Hepatocyte (in vitro differentiated cells): ENCODE measurements at regions not wholly inside any gene's neighbourhood (a gene's known extent, or its start where the extent isn't known, plus 50 kb on each side); places are given as distances from the start of the nearest gene placed in this dataset.

Experiments used
- DNase-seq: peaks from one replicate; pipeline ENCODE4 v3.0.0-alpha.2; 2016; ENCODE audit warnings: low spot score
- H2AFZ ChIP-seq: fragments of 200-600 bp; sonication (generic); 2 replicates; pipeline ENCODE4 v1.6.0; 2016; ENCODE audit warnings: antibody characterized with exemption, mild to moderate bottlenecking
- H3K27ac ChIP-seq: fragments of 200-600 bp; sonication (generic); 2 replicates; pipeline ENCODE4 v1.5.1; 2016; ENCODE audit warnings: mild to moderate bottlenecking
- H3K27me3 ChIP-seq: fragments of 200-600 bp; sonication (generic); 2 replicates; pipeline ENCODE4 v1.6.1; 2016
- H3K36me3 ChIP-seq: fragments of 200-600 bp; sonication (generic); replicated peaks from 2 replicates; pipeline ENCODE4 v1.5.1; 2016; ENCODE audit warnings: low read depth; ENCODE audit not compliant: insufficient read depth
- H3K4me1 ChIP-seq: fragments of 200-600 bp; sonication (generic); 2 replicates; pipeline ENCODE4 v1.5.1; 2016; ENCODE audit warnings: mild to moderate bottlenecking, moderate library complexity; ENCODE audit not compliant: insufficient read depth
- H3K4me2 ChIP-seq: fragments of 200-600 bp; sonication (generic); 2 replicates; pipeline ENCODE4 v1.6.0; 2016
- H3K4me3 ChIP-seq: fragments of 200-600 bp; sonication (generic); 2 replicates; pipeline ENCODE4 v1.5.1; 2016; ENCODE audit warnings: mild to moderate bottlenecking
- H3K79me2 ChIP-seq: fragments of 200-600 bp; sonication (generic); 2 replicates; pipeline ENCODE4 v1.6.0; 2017; ENCODE audit warnings: mild to moderate bottlenecking
- H3K9me2 ChIP-seq: fragments of 200-600 bp; sonication (generic); replicated peaks from 2 replicates; pipeline ENCODE4 v1.6.0; 2017; ENCODE audit warnings: mild to moderate bottlenecking; ENCODE audit not compliant: insufficient read depth
- H3K9me3 ChIP-seq: fragments of 200-600 bp; sonication (generic); 2 replicates; pipeline ENCODE4 v1.5.1; 2016; ENCODE audit warnings: low read depth, mild to moderate bottlenecking
- H4K20me1 ChIP-seq: fragments of 200-600 bp; sonication (generic); 2 replicates; pipeline ENCODE4 v1.6.0; 2016; ENCODE audit warnings: mild to moderate bottlenecking; ENCODE audit not compliant: insufficient read depth, poor library complexity, severe bottlenecking
- EZH2 ChIP-seq: fragments of 200-600 bp; sonication (generic); IDR thresholded peaks from 2 replicates; pipeline ENCODE4 v1.6.1; 2016; ENCODE audit warnings: antibody characterized with exemption, mild to moderate bottlenecking, borderline replicate concordance
- EZH2phosphoT487 ChIP-seq: fragments of 200-600 bp; sonication (generic); IDR thresholded peaks from one replicate; pipeline ENCODE4 v1.6.1; 2018; ENCODE audit warnings: antibody characterized with exemption, mild to moderate bottlenecking, low read depth, moderate library complexity; ENCODE audit not compliant: unreplicated experiment, severe bottlenecking
- WGBS: methylation state at CpG from one replicate; pipeline ENCODE4 v1.1.6; 2016; ENCODE audit warnings: low lambda C conversion rate; ENCODE audit errors: missing lambda C conversion rate; 5-methylcytosine and 5-hydroxymethylcytosine counted together
- TF ChIP-seq, protein P1 (sequence below): fragments of 200-600 bp; sonication (generic); IDR thresholded peaks from 2 replicates; pipeline ENCODE4 v1.5.1; 2016; ENCODE audit warnings: antibody characterized with exemption, mild to moderate bottlenecking; ENCODE audit not compliant: poor library complexity

DNA sequence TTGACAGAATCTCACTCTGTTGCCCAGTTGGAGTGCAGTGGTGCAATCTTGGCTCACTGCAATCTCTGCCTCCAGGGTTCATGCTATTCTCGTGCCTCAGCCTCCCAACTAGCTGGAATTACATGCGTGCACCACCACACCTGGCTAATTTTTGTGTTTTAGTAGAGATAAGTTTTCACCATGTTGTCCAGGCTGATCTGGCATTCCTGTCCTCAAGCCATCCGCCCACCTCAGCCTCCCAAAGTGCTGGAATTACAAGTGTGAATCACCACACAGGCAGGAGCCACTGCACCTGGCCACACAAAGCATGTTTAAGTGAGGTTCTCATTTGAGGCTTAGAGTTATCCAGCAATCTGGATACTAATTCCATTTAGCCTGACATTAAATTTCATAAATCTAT lies 180.9 kb upstream of the GRID2 start:
- no peak overlapping the region for H3K27ac ChIP-seq
- TF ChIP-seq EZH2 (no peak), EZH2phosphoT487 (no peak)
- TF ChIP-seq, protein P1, sequence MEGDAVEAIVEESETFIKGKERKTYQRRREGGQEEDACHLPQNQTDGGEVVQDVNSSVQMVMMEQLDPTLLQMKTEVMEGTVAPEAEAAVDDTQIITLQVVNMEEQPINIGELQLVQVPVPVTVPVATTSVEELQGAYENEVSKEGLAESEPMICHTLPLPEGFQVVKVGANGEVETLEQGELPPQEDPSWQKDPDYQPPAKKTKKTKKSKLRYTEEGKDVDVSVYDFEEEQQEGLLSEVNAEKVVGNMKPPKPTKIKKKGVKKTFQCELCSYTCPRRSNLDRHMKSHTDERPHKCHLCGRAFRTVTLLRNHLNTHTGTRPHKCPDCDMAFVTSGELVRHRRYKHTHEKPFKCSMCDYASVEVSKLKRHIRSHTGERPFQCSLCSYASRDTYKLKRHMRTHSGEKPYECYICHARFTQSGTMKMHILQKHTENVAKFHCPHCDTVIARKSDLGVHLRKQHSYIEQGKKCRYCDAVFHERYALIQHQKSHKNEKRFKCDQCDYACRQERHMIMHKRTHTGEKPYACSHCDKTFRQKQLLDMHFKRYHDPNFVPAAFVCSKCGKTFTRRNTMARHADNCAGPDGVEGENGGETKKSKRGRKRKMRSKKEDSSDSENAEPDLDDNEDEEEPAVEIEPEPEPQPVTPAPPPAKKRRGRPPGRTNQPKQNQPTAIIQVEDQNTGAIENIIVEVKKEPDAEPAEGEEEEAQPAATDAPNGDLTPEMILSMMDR = no peak
- no peaks in the 10 kb centered on the region for H3K36me3 ChIP-seq
- no peaks in the 10 kb centered on the region for H3K27me3 ChIP-seq
- H3K79me2 ChIP-seq = no peaks in the 10 kb centered on the region
- no peak overlapping the region for H3K4me2 ChIP-seq
- H3K9me3 ChIP-seq = no peaks in the 10 kb centered on the region
- H3K4me1 ChIP-seq = no peaks in the 10 kb centered on the region
- no peak overlapping the region for H3K4me3 ChIP-seq
- DNase-seq = no peak
- no peaks in the 10 kb centered on the region for H4K20me1 ChIP-seq
- no peaks in the 10 kb centered on the region for H3K9me2 ChIP-seq
- no peak overlapping the region for H2AFZ ChIP-seq
- 93% methylated on average over 3 of the region's 3 CpGs for WGBS

DNA sequence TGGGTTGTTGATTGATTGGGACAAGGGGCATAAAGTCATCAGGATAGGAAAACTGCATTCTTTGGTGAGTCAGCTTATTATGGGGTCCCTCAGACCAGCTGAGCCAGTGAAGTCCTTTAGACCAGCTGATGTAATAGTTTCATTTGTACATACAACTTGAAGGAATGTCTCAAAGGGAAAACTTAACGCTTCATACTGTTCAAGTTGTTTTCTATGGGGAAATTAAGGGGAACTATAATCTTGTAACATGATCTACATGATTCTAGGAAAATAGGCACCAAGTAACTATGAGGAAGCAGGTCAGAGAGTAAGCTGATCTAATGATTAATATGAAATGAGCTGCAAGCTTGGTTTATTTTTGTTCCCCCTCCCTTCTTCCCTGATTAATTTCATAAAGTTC lies 175.1 kb upstream of the GRID2 start:
- Histone ChIP-seq H4K20me1 (no peaks in the 10 kb centered on the region), H3K4me2 (no peak overlapping the region), H2AFZ (no peak overlapping the region), H3K27ac (no peak overlapping the region), H3K36me3 (no peaks in the 10 kb centered on the region), H3K9me3 (no peaks in the 10 kb centered on the region), H3K27me3 (no peaks in the 10 kb centered on the region), H3K4me3 (no peak overlapping the region), H3K9me2 (no peaks in the 10 kb centered on the region), H3K4me1 (no peaks in the 10 kb centered on the region), H3K79me2 (no peaks in the 10 kb centered on the region)
- TF ChIP-seq EZH2 = no peak
- TF ChIP-seq, protein P1 = no peak
- TF ChIP-seq EZH2phosphoT487 = no peak
- no peak for DNase-seq
- 88% methylated on average over 1 of the region's 1 CpG for WGBS

DNA sequence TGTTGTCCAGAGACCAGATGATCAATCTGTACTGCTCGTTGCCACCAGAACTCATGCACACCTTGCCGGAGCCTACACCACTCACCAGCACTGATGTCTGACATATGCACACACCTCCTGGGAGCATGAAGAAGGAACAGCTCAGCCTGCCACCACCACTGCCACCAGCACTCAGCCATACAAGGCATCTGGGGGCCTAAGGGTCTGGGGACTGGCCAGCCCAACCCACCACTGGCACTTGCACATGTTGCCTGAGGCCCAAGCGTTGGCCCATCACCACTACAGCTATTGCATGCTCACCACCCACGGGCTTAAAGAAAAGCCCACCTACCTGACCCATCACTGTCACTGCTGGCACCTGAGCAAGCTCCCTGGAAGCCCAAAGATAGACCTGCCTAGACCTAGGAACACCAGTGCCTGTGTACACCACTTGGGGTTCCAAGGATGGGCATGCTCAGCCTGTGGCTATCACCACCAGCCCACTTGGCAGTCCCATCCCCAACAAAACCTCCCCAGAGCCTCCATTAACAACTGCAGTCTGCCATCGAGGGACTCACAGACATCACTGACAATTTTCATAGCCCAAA lies 174.3 kb upstream of the GRID2 start:
- Histone ChIP-seq H3K4me2 (no peak overlapping the region), H3K9me2 (no peaks in the 10 kb centered on the region), H3K27me3 (no peaks in the 10 kb centered on the region), H3K79me2 (no peaks in the 10 kb centered on the region), H3K9me3 (no peaks in the 10 kb centered on the region), H2AFZ (no peak overlapping the region), H3K27ac (no peak overlapping the region), H4K20me1 (no peaks in the 10 kb centered on the region), H3K4me1 (no peaks in the 10 kb centered on the region), H3K4me3 (no peak overlapping the region), H3K36me3 (no peaks in the 10 kb centered on the region)
- TF ChIP-seq, protein P1 = no peak
- no peak for TF ChIP-seq EZH2
- TF ChIP-seq EZH2phosphoT487 = no peak
- DNase-seq = no peak
- WGBS = 83% methylated on average over 5 of the region's 5 CpGs
